ENCODE measurements at regions not wholly inside any gene's neighbourhood (a gene's known extent, or its start where the extent isn't known, plus 50 kb on each side); places are given as distances from the start of the nearest gene placed in this dataset.

DNA sequence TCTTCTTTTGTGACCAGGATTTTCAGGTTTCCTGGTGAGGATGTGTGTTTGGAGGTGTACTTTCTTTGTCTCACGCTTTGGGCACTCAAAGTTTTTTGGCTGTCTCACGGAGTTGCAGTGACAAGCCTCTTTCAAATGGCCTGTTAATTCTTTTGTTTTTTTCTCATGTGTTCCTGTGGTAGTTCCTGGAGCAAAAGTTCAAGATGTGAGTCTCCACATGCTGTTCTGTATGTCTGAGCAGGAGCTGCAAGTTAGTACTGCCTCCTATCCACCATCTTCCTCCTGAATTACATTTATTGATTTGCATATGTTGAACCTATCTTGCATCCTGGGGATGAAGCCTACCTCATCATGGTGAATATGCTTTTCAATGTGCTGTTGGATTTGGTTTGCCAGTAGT is 118.5 kb downstream of the VSIG4 start:
- no peaks in the 10 kb centered on the region for H3K27me3 ChIP-seq (replicated peaks; ENCODE audit: control insufficient read depth, insufficient read depth, low read length)
- H3K36me3 ChIP-seq (ENCODE audit: control insufficient read depth, insufficient read depth, low read length) = no peaks in the 10 kb centered on the region
- no peak for DNase-seq (ENCODE audit: extremely low read depth, insufficient read length)
- H3K4me3 ChIP-seq (replicated peaks; ENCODE audit: low read depth, low read length) = no peak overlapping the region
- TF ChIP-seq, protein P1, sequence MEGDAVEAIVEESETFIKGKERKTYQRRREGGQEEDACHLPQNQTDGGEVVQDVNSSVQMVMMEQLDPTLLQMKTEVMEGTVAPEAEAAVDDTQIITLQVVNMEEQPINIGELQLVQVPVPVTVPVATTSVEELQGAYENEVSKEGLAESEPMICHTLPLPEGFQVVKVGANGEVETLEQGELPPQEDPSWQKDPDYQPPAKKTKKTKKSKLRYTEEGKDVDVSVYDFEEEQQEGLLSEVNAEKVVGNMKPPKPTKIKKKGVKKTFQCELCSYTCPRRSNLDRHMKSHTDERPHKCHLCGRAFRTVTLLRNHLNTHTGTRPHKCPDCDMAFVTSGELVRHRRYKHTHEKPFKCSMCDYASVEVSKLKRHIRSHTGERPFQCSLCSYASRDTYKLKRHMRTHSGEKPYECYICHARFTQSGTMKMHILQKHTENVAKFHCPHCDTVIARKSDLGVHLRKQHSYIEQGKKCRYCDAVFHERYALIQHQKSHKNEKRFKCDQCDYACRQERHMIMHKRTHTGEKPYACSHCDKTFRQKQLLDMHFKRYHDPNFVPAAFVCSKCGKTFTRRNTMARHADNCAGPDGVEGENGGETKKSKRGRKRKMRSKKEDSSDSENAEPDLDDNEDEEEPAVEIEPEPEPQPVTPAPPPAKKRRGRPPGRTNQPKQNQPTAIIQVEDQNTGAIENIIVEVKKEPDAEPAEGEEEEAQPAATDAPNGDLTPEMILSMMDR (IDR thresholded peaks at IDR 0.05; ENCODE audit: insufficient read depth, low read length, poor library complexity, severe bottlenecking) = no peak

DNA sequence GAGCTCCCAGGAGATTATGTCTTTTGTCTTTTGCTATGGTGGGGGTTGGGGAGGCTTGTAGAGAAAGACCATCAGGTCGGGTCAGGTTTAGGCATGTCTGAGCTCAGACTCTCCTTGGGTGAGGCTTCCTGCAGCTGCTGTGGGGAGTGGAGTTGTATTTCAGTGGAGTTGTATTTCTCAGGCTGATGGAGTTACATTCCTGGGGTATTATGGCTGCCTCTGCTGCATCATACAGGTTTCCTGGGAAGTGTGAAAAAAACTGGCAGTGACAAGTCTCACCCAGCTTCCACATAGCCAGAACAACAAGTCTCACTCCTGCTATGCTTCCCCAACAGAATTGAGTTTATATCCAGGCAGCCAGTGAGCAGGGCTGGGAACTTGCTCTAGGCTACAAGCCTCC is 119.3 kb downstream of the VSIG4 start:
- H3K27me3 ChIP-seq (replicated peaks; ENCODE audit: control insufficient read depth, insufficient read depth, low read length) = no peaks in the 10 kb centered on the region
- H3K36me3 ChIP-seq (ENCODE audit: control insufficient read depth, insufficient read depth, low read length) = no peaks in the 10 kb centered on the region
- H3K4me3 ChIP-seq (replicated peaks; ENCODE audit: low read depth, low read length) = no peak overlapping the region
- TF ChIP-seq, protein P1 (IDR thresholded peaks at IDR 0.05; ENCODE audit: insufficient read depth, low read length, poor library complexity, severe bottlenecking) = no peak
- no peak for DNase-seq (ENCODE audit: extremely low read depth, insufficient read length)

- Histone ChIP-seq H3K36me3 (ENCODE audit: control insufficient read depth, insufficient read depth, low read length) (no peaks in the 10 kb centered on the region), H3K4me3 (replicated peaks; ENCODE audit: low read depth, low read length) (no peak overlapping the region), H3K27me3 (replicated peaks; ENCODE audit: control insufficient read depth, insufficient read depth, low read length) (no peaks in the 10 kb centered on the region)
- TF ChIP-seq, protein P1 (IDR thresholded peaks at IDR 0.05; ENCODE audit: insufficient read depth, low read length, poor library complexity, severe bottlenecking) = no peak
- no peak for DNase-seq (ENCODE audit: extremely low read depth, insufficient read length)
Observed at GRCh38 chrX:65910899-65911298, 129.0 kb downstream of the VSIG4 start.

DNA sequence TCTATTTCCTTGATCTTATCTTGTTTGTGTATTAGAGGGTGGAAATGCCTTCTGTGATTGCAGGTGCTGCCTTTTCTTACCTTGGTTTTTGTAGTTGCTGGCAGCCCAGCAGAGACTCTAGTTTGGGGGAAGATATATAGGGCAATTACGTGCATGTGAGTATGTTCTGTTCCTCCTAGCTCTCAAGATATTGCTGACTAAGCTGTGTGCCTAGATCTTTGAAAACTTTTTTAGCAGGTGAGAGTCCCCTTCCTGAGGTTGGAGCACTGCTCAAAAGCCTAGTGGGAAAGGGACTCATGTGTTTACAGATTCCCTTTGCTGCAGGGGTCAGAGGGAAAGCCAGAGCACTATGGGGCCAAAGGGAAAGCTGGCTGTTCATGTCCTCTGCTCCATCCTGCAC is 136.1 kb downstream of the VSIG4 start:
- Histone ChIP-seq H3K27me3 (replicated peaks; ENCODE audit: control insufficient read depth, insufficient read depth, low read length) (no peaks in the 10 kb centered on the region), H3K36me3 (ENCODE audit: control insufficient read depth, insufficient read depth, low read length) (no peaks in the 10 kb centered on the region), H3K4me3 (replicated peaks; ENCODE audit: low read depth, low read length) (no peak overlapping the region)
- TF ChIP-seq, protein P1 (IDR thresholded peaks at IDR 0.05; ENCODE audit: insufficient read depth, low read length, poor library complexity, severe bottlenecking) = no peak
- DNase-seq (ENCODE audit: extremely low read depth, insufficient read length) = no peak

DNA sequence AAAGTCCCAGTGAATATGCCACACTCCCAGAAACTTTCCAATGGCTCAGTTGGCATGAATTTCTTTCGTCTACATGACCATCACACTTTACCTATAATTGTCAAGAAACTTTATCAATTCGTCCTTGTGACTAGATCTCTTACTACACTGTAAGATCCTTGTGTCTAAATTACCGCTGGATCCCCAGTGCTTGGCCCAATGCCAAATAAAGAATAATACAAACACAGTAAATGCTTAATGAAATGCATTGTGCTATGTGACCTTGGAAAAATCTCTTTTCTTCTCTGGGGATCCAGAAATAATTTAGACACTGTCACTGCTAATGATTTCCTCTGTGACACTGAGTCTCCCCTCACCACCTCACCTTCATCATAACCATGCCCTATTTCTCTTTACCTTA is 137.9 kb downstream of the VSIG4 start:
- DNase-seq (ENCODE audit: extremely low read depth, insufficient read length) = no peak
- TF ChIP-seq, protein P1 (IDR thresholded peaks at IDR 0.05; ENCODE audit: insufficient read depth, low read length, poor library complexity, severe bottlenecking) = no peak
- Histone ChIP-seq H3K27me3 (replicated peaks; ENCODE audit: control insufficient read depth, insufficient read depth, low read length) (no peaks in the 10 kb centered on the region), H3K4me3 (replicated peaks; ENCODE audit: low read depth, low read length) (no peak overlapping the region), H3K36me3 (ENCODE audit: control insufficient read depth, insufficient read depth, low read length) (no peaks in the 10 kb centered on the region)

Measured in GM06990 (cell line).